ENCODE measurements at regions not wholly inside any gene's neighbourhood (a gene's known extent, or its start where the extent isn't known, plus 50 kb on each side); places are given as distances from the start of the nearest gene placed in this dataset.

DNA sequence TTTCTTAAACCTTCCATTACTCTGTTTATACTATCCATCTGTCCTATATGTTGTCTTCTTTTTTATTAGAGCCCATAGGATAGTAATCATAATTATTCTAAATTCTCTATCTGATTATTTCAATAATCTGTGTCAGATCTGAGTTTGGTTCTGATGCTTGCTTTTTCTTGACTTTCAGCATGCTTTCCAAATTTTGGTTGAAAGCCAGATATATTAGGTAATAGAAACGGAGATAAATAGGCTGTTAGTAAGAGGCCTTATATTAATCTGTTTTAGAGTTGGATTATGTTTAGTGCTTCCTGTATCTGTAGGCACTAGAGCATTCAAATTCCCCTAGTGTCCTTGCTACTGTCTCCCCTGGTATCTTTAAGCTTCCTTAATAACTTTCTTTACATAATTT, 939.9 kb upstream of the GHITM start:
- WGBS, result 54% methylated on average over 1 of the region's 1 CpG
- Histone ChIP-seq H3K36me3 (no peaks in the 10 kb centered on the region), H3K27me3 (no peaks in the 10 kb centered on the region), H3K4me1 (no peaks in the 10 kb centered on the region), H3K4me3 (no peak overlapping the region), H3K9me3 (peaks cover 0 to 12% (median 3%) of the 10 kb centered on the region in 4 donors), H3K27ac (replicated peaks in 1 of 4) (no peak overlapping the region)
- intact Hi-C loops (cut with DNase I), result no loop called here
- TF ChIP-seq POLR2AphosphoS5 (IDR thresholded peaks at IDR 0.05), result no peak
- no peak for DNase-seq (ENCODE audit: extremely low spot score)

GRCh38 chr10:83205861-83206260, 933.4 kb upstream of the GHITM start:
- intact Hi-C loops (cut with DNase I), result no loop called here
- no peak overlapping the region for H3K4me3 ChIP-seq
- no peak for TF ChIP-seq EP300 (IDR thresholded peaks at IDR 0.05)
- TF ChIP-seq POLR2AphosphoS5 (IDR thresholded peaks at IDR 0.05), result no peak
- TF ChIP-seq POLR2A (IDR thresholded peaks at IDR 0.05; ENCODE audit: low read depth), result no peak
- TF ChIP-seq, protein P1, sequence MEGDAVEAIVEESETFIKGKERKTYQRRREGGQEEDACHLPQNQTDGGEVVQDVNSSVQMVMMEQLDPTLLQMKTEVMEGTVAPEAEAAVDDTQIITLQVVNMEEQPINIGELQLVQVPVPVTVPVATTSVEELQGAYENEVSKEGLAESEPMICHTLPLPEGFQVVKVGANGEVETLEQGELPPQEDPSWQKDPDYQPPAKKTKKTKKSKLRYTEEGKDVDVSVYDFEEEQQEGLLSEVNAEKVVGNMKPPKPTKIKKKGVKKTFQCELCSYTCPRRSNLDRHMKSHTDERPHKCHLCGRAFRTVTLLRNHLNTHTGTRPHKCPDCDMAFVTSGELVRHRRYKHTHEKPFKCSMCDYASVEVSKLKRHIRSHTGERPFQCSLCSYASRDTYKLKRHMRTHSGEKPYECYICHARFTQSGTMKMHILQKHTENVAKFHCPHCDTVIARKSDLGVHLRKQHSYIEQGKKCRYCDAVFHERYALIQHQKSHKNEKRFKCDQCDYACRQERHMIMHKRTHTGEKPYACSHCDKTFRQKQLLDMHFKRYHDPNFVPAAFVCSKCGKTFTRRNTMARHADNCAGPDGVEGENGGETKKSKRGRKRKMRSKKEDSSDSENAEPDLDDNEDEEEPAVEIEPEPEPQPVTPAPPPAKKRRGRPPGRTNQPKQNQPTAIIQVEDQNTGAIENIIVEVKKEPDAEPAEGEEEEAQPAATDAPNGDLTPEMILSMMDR (IDR thresholded peaks at IDR 0.05), result no peak
- H3K4me1 ChIP-seq, result no peaks in the 10 kb centered on the region
- WGBS, result 60% methylated on average over 2 of the region's 2 CpGs
- DNase-seq (ENCODE audit: extremely low spot score), result no peak
- no peaks in the 10 kb centered on the region for H3K27me3 ChIP-seq
- no peaks in the 10 kb centered on the region for H3K36me3 ChIP-seq
- H3K27ac ChIP-seq (replicated peaks in 1 of 4), result no peak overlapping the region
- H3K9me3 ChIP-seq, result peaks cover 0 to 12% (median 0%) of the 10 kb centered on the region in 4 donors

GRCh38 chr10:83212632-83213334, 926.5 kb upstream of the GHITM start:
- DNase-seq (ENCODE audit: extremely low spot score), result no peak
- H3K4me1 ChIP-seq, result no peaks in the 10 kb centered on the region
- H3K36me3 ChIP-seq, result no peaks in the 10 kb centered on the region
- no peak for TF ChIP-seq POLR2A (IDR thresholded peaks at IDR 0.05; ENCODE audit: low read depth)
- no peak for TF ChIP-seq POLR2AphosphoS5 (IDR thresholded peaks at IDR 0.05)
- no peak for TF ChIP-seq EP300 (IDR thresholded peaks at IDR 0.05)
- TF ChIP-seq, protein P1 (IDR thresholded peaks at IDR 0.05), result no peak
- no peaks in the 10 kb centered on the region for H3K9me3 ChIP-seq
- 75% methylated on average over 3 of the region's 3 CpGs for WGBS
- no peak overlapping the region for H3K27ac ChIP-seq (replicated peaks in 1 of 4)
- intact Hi-C loops (cut with DNase I), result no loop called here
- no peaks in the 10 kb centered on the region for H3K27me3 ChIP-seq
- H3K4me3 ChIP-seq, result no peak overlapping the region

DNA sequence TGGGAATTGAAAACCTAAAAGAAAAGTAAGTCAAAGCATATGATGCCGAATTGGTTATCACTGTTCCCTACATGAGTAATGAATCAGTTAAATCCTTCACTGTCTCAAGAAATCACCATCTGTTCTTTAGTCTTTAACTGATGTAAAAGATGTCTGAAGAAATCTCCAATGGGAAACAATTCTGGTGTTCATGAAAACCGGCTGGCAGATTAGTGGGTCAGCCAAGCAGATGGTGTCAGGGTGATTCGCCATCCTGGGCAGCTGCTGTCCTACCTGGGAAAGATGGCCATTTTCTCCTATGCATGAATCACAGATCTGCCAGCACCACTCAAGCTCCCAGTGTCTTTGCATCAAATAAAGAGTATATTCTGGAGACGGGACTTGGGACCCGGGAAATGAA, 925.2 kb upstream of the GHITM start:
- WGBS, result 80% methylated on average over 5 of the region's 5 CpGs
- DNase-seq (ENCODE audit: extremely low spot score), result no peak
- TF ChIP-seq POLR2A (IDR thresholded peaks at IDR 0.05; ENCODE audit: low read depth) (no peak), EP300 (IDR thresholded peaks at IDR 0.05) (no peak), POLR2AphosphoS5 (IDR thresholded peaks at IDR 0.05) (no peak)
- TF ChIP-seq, protein P1 (IDR thresholded peaks at IDR 0.05), result no peak
- Histone ChIP-seq H3K4me3 (no peak overlapping the region), H3K9me3 (no peaks in the 10 kb centered on the region), H3K27ac (replicated peaks in 1 of 4) (no peak overlapping the region), H3K27me3 (no peaks in the 10 kb centered on the region), H3K36me3 (no peaks in the 10 kb centered on the region), H3K4me1 (no peaks in the 10 kb centered on the region)
- intact Hi-C loops (cut with DNase I), result no loop called here

GRCh38 chr10:83218205-83218604, 921.1 kb upstream of the GHITM start:
- H3K4me3 ChIP-seq, result no peak overlapping the region
- H3K27me3 ChIP-seq, result no peaks in the 10 kb centered on the region
- no peaks in the 10 kb centered on the region for H3K36me3 ChIP-seq
- DNase-seq (ENCODE audit: extremely low spot score), result no peak
- intact Hi-C loops (cut with DNase I), result no loop called here
- TF ChIP-seq, protein P1 (IDR thresholded peaks at IDR 0.05), result no peak
- TF ChIP-seq POLR2AphosphoS5 (IDR thresholded peaks at IDR 0.05), result no peak
- TF ChIP-seq POLR2A (IDR thresholded peaks at IDR 0.05; ENCODE audit: low read depth), result no peak
- no peak for TF ChIP-seq EP300 (IDR thresholded peaks at IDR 0.05)
- no peak overlapping the region for H3K27ac ChIP-seq (replicated peaks in 1 of 4)
- WGBS, result 82% methylated on average over 5 of the region's 5 CpGs
- H3K4me1 ChIP-seq, result no peaks in the 10 kb centered on the region
- no peaks in the 10 kb centered on the region for H3K9me3 ChIP-seq
